Thoracic aorta (tissue), 2 donors: ENCODE measurements at regions not wholly inside any gene's neighbourhood (a gene's known extent, or its start where the extent isn't known, plus 50 kb on each side); places are given as distances from the start of the nearest gene placed in this dataset.
A peak's percentile ranks its signal among the peaks of the same experiment; 100 is the strongest.

Source experiments
- ATAC-seq: fragments of 150-250 bp; one replicate; pipeline ENCODE4 v1.8.0; 2017; ENCODE audit warnings: low read depth; ENCODE audit not compliant: insufficient number of reproducible peaks, low FRiP score
- DNase-seq: peaks from one replicate; pipeline ENCODE4 v3.0.0-alpha.2; 2020; ENCODE audit warnings: low spot score
- H3K27ac ChIP-seq, 2 donors: fragments of 200-600 bp; sonication (generic); 1 replicate in 1 of 2; 2 replicates in 1 of 2; pipeline ENCODE4 v1.5.1; 2016; ENCODE audit warnings: mild to moderate bottlenecking in 2 of 2, moderate library complexity in 2 of 2
- H3K27me3 ChIP-seq: fragments of 200-600 bp; sonication (generic); replicated peaks from 2 replicates; pipeline ENCODE4 v1.6.0; 2016; ENCODE audit warnings: mild to moderate bottlenecking; ENCODE audit not compliant: insufficient read depth
- H3K36me3 ChIP-seq: fragments of 200-600 bp; sonication (generic); one replicate; pipeline ENCODE4 v1.5.1; 2016
- H3K4me1 ChIP-seq, 2 donors: fragments of 200-600 bp; sonication (generic); 1 replicate in 1 of 2; 2 replicates in 1 of 2; pipeline versions ENCODE4 v1.5.1 to v1.6.0; 2016; ENCODE audit warnings: low read depth in 2 of 2, mild to moderate bottlenecking in 1 of 2; ENCODE audit not compliant: control insufficient read depth in 1 of 2
- H3K4me3 ChIP-seq: fragments of 200-600 bp; sonication (generic); 2 replicates; pipeline ENCODE4 v1.5.1; 2016; ENCODE audit warnings: mild to moderate bottlenecking
- H3K9me3 ChIP-seq: fragments of 200-600 bp; sonication (generic); 2 replicates; pipeline ENCODE4 v1.5.1; 2016
- TF ChIP-seq, protein P1 (sequence below): fragments of 200-600 bp; sonication (generic); IDR thresholded peaks from one replicate; pipeline ENCODE4 v1.5.1; 2019; ENCODE audit warnings: antibody characterized with exemption

DNA sequence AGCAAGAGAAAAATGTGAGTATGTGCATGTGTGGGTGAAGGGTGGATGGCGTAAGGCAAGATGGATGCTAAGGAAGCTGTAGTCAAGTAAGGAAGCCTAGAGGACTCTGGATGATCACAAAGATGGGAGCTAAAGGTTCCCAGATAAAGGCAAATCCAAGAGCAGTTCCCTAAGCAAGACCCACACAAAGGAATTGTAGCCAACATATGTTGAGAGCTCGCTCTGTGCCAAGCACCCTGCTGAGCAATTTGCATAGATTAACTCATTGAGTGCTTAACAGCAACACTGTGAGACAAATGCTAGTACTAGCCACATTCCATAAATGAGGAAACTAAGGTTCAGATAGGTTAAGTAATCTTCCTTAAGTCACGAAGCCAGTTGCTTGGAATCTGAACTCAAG, 132.6 kb downstream of the C1D start:
- TF ChIP-seq, protein P1, sequence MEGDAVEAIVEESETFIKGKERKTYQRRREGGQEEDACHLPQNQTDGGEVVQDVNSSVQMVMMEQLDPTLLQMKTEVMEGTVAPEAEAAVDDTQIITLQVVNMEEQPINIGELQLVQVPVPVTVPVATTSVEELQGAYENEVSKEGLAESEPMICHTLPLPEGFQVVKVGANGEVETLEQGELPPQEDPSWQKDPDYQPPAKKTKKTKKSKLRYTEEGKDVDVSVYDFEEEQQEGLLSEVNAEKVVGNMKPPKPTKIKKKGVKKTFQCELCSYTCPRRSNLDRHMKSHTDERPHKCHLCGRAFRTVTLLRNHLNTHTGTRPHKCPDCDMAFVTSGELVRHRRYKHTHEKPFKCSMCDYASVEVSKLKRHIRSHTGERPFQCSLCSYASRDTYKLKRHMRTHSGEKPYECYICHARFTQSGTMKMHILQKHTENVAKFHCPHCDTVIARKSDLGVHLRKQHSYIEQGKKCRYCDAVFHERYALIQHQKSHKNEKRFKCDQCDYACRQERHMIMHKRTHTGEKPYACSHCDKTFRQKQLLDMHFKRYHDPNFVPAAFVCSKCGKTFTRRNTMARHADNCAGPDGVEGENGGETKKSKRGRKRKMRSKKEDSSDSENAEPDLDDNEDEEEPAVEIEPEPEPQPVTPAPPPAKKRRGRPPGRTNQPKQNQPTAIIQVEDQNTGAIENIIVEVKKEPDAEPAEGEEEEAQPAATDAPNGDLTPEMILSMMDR = no peak
- Histone ChIP-seq H3K27me3 (no peaks in the 10 kb centered on the region), H3K4me1 (no peaks in the 10 kb centered on the region), H3K27ac (no peak overlapping the region), H3K4me3 (no peak overlapping the region), H3K9me3 (no peaks in the 10 kb centered on the region), H3K36me3 (no peaks in the 10 kb centered on the region)
- no peak for DNase-seq
- ATAC-seq = no peak

DNA sequence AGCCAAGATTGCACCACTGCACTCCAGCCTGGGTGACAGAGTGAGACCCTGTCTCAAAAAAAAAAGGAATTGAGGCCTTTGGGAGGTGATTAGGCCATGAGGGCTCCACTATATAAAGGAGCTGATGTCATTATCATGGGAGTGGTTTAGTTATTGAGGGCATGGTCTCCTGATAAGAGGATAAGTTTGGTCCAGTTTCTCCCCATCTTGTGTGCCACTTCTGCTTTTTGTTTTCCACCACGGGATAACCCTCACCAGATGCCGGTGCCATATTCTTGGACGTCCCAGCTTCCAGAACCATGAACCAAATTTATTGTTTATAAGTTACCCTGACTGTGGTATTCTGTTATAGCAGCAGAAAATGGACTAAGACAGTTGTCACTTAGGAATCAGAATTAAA, 125.8 kb downstream of the C1D start:
- Histone ChIP-seq H3K36me3 (no peaks in the 10 kb centered on the region), H3K4me1 (peaks cover 0 to 22% of the 10 kb centered on the region in 2 donors), H3K9me3 (no peaks in the 10 kb centered on the region), H3K27ac (peak overlapping the region; percentile 84 to 91), H3K27me3 (no peaks in the 10 kb centered on the region), H3K4me3 (no peak overlapping the region)
- TF ChIP-seq, protein P1 = no peak
- no peak for ATAC-seq
- DNase-seq = no peak

DNA sequence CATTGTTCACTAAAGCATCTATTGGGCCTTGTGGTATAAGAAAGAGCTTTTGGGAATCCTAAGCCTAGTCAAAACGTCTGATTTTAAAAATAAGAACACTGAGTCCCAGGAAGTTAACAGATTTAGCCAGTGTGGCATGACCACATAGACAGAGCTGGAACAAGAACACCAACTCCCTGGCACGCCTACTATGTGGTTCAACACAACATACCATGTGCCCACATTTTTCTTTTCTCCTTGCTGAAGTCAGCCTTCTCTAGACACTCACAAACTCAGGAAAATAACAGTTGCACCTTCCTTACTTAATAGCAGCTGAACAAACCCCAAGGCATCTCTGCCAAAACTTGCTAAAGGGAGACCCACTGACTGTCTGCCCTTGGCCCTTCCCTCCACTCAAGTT, 124.8 kb downstream of the C1D start:
- H3K27ac ChIP-seq = peak overlapping the region; percentile 84 to 91
- ATAC-seq = peak; percentile 84
- H3K4me3 ChIP-seq = no peak overlapping the region
- peak; percentile 19 for DNase-seq
- H3K27me3 ChIP-seq = no peaks in the 10 kb centered on the region
- H3K4me1 ChIP-seq = peaks cover 0 to 22% of the 10 kb centered on the region in 2 donors
- H3K9me3 ChIP-seq = peaks cover 2% of the 10 kb centered on the region
- TF ChIP-seq, protein P1 = no peak
- no peaks in the 10 kb centered on the region for H3K36me3 ChIP-seq

DNA sequence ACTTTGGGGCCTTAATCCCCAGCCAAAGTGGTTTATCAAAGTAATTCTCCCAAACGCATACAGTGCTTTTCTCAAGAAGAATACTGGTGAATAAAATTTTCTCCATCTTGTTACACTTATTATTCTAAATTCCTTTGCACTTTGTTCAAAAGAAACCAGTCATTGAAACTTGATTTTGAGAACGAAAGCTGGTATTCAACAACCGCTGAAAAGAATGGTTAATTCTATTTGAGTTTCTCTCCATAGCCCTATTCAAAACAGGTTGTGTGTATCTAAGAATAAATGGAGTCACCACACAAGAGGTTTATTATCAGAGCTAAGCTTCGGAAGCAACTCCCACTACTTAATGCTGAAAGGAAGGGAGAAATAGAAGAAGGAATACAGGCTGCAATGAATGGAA, 117.7 kb downstream of the C1D start:
- Histone ChIP-seq H3K27ac (no peak overlapping the region), H3K9me3 (peaks cover 5% of the 10 kb centered on the region), H3K4me1 (peaks cover 0 to 11% of the 10 kb centered on the region in 2 donors), H3K27me3 (no peaks in the 10 kb centered on the region), H3K36me3 (no peaks in the 10 kb centered on the region), H3K4me3 (no peak overlapping the region)
- TF ChIP-seq, protein P1 = no peak
- ATAC-seq = no peak
- DNase-seq = no peak

DNA sequence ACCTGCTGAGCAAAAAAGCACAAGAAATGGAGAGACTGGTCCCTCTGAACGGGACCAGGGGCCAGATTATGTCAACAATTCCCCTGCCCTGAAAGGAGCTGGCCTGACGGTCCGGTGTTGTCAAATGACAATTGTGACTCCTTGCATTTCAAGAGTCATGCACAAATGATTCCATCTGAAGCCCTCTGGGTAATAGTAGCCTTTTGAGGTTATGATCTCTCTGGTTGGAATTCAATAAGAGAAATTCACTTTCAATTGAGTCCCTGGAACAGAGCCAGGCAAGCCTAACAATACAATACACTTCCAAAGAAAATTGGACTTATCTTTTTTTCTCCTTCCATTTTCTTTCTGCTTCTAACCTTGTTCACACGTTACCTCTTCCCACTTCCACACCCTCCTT, 116.9 kb downstream of the C1D start:
- Histone ChIP-seq H3K36me3 (no peaks in the 10 kb centered on the region), H3K27me3 (no peaks in the 10 kb centered on the region), H3K9me3 (peaks cover 5% of the 10 kb centered on the region), H3K4me3 (no peak overlapping the region), H3K4me1 (peaks cover 0 to 14% of the 10 kb centered on the region in 2 donors), H3K27ac (peak overlapping the region in 1 of 2 donors; percentile 22)
- TF ChIP-seq, protein P1 = no peak
- ATAC-seq = no peak
- no peak for DNase-seq
